ENCODE measurements at regions not wholly inside any gene's neighbourhood (a gene's known extent, or its start where the extent isn't known, plus 50 kb on each side); places are given as distances from the start of the nearest gene placed in this dataset.

GRCh38 chr2:38500283-38500634 lies 102.5 kb downstream of the HNRNPLL start:
- TF ChIP-seq CTCF (conservative IDR thresholded peaks at IDR 0.05; ENCODE audit: low read length), result no peak
- DNase-seq (ENCODE audit: low read depth), result peak; percentile 33
- no peak overlapping the region for H3K4me3 ChIP-seq (ENCODE audit: low read length)

- H3K4me3 ChIP-seq (ENCODE audit: low read length), result no peak overlapping the region
- DNase-seq (ENCODE audit: low read depth), result peak; percentile 8
- TF ChIP-seq CTCF (conservative IDR thresholded peaks at IDR 0.05; ENCODE audit: low read length), result no peak
These were observed 103.0 kb downstream of the HNRNPLL start for GRCh38 chr2:38499548-38500282.

GRCh38 chr2:38498045-38498481 lies 104.7 kb downstream of the HNRNPLL start:
- TF ChIP-seq CTCF (conservative IDR thresholded peaks at IDR 0.05; ENCODE audit: low read length), result no peak
- DNase-seq (ENCODE audit: low read depth), result no peak
- no peak overlapping the region for H3K4me3 ChIP-seq (ENCODE audit: low read length)

GRCh38 chr2:38497670-38498037 lies 105.1 kb downstream of the HNRNPLL start:
- DNase-seq (ENCODE audit: low read depth), result no peak
- TF ChIP-seq CTCF (conservative IDR thresholded peaks at IDR 0.05; ENCODE audit: low read length), result no peak

GRCh38 chr2:38496927-38497669 lies 105.6 kb downstream of the HNRNPLL start:
- DNase-seq (ENCODE audit: low read depth), result peak; percentile 9
- no peak overlapping the region for H3K4me3 ChIP-seq (ENCODE audit: low read length)
- TF ChIP-seq CTCF (conservative IDR thresholded peaks at IDR 0.05; ENCODE audit: low read length), result no peak

More at GRCh38 chr2:38497670-38498037, 105.1 kb downstream of the HNRNPLL start:
- H3K4me3 ChIP-seq (ENCODE audit: low read length), result no peak overlapping the region

- DNase-seq (ENCODE audit: low read depth), result no peak
- TF ChIP-seq CTCF (conservative IDR thresholded peaks at IDR 0.05; ENCODE audit: low read length), result no peak
- H3K4me3 ChIP-seq (ENCODE audit: low read length), result no peak overlapping the region
These were observed 106.8 kb downstream of the HNRNPLL start for GRCh38 chr2:38495880-38496279.

GRCh38 chr2:38494394-38494793 lies 108.3 kb downstream of the HNRNPLL start:
- H3K4me3 ChIP-seq (ENCODE audit: low read length), result no peak overlapping the region
- no peak for DNase-seq (ENCODE audit: low read depth)
- no peak for TF ChIP-seq CTCF (conservative IDR thresholded peaks at IDR 0.05; ENCODE audit: low read length)

Data from AG10803 (cell line).